ENCODE measurements at regions not wholly inside any gene's neighbourhood (a gene's known extent, or its start where the extent isn't known, plus 50 kb on each side); places are given as distances from the start of the nearest gene placed in this dataset.
A peak's percentile ranks its signal among the peaks of the same experiment; 100 is the strongest.

DNA sequence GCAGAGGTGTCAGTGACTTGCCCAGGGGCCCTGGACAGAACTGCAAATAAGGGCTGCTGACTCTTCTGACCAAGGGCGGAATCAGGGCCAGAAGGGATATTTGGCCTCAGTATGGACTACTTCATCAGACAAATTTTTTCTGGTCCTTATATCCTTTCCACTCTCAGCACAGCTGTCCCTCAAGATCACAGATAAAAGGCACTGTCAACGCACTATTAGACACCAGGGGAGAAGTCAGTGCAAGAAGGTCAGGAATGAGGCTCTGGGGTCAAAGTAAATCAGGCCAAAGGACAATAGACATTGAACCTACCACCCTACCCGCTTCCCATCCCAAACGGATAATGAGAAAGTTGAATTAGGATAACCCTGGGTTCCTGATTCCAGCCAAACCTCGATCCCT lies 657.6 kb downstream of the UQCRFS1 start (continued):
- TF ChIP-seq, protein P1, sequence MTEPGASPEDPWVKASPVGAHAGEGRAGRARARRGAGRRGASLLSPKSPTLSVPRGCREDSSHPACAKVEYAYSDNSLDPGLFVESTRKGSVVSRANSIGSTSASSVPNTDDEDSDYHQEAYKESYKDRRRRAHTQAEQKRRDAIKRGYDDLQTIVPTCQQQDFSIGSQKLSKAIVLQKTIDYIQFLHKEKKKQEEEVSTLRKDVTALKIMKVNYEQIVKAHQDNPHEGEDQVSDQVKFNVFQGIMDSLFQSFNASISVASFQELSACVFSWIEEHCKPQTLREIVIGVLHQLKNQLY (CRISPR knock-in tag; IDR thresholded peaks at IDR 0.05) = no peak
- no peak for TF ChIP-seq ZNF416 (CRISPR knock-in tag; IDR thresholded peaks at IDR 0.05)
- TF ChIP-seq, protein P2, sequence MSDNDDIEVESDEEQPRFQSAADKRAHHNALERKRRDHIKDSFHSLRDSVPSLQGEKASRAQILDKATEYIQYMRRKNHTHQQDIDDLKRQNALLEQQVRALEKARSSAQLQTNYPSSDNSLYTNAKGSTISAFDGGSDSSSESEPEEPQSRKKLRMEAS (CRISPR knock-in tag; IDR thresholded peaks at IDR 0.05) = no peak
- no peak for TF ChIP-seq NR2C2 (CRISPR knock-in tag; IDR thresholded peaks at IDR 0.05)
- TF ChIP-seq TEAD4 (CRISPR knock-in tag; IDR thresholded peaks at IDR 0.05) = no peak
- TF ChIP-seq ZNF396 (CRISPR knock-in tag; IDR thresholded peaks at IDR 0.05; ENCODE audit: borderline replicate concordance) = no peak
- TF ChIP-seq, protein P3, sequence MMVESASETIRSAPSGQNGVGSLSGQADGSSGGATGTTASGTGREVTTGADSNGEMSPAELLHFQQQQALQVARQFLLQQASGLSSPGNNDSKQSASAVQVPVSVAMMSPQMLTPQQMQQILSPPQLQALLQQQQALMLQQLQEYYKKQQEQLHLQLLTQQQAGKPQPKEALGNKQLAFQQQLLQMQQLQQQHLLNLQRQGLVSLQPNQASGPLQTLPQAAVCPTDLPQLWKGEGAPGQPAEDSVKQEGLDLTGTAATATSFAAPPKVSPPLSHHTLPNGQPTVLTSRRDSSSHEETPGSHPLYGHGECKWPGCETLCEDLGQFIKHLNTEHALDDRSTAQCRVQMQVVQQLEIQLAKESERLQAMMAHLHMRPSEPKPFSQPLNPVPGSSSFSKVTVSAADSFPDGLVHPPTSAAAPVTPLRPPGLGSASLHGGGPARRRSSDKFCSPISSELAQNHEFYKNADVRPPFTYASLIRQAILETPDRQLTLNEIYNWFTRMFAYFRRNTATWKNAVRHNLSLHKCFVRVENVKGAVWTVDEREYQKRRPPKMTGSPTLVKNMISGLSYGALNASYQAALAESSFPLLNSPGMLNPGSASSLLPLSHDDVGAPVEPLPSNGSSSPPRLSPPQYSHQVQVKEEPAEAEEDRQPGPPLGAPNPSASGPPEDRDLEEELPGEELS (CRISPR knock-in tag; IDR thresholded peaks at IDR 0.05) = no peak
- no peak for TF ChIP-seq ZNF423 (CRISPR knock-in tag; IDR thresholded peaks at IDR 0.05)
- no peak for TF ChIP-seq SP1 (CRISPR knock-in tag; conservative IDR thresholded peaks at IDR 0.05)
- no peak for TF ChIP-seq IRF2 (CRISPR knock-in tag; IDR thresholded peaks at IDR 0.05; ENCODE audit: borderline replicate concordance, low read depth)

DNA sequence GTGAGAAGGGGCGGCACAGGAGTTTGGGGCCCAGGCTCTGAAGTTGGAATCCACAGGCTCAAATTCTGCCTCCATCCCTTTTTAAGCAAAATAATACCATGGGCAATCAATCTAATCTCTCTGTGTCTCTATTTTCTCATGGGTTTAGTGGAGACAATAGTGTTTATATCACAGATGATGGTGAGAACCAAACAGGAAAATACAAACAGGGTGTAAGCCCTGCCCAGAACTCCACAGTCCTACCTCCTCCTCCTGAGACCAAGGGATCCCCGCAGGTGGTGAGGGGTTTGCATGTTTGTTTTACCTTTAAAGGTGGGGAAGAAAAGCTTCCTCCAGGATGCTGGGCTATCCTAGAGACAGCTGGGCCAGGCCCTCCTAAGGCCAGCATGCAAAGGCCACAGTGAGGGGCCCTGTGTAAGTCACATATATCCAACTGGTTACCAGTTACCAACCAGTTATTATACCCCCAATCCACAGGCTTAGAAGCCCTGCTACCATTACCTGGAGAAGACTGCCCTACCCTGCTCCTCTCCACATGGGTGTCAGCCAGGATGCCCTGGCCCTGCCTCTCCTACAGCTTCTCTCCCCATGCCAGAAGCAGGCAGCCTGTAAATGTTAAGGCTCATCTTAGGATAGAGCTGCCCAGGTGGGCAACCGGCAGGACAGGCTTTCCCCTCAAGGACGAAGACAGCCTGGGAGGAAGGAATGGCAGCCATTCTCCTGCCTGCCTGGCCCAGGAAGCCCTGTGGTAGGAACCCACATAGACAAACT lies 658.4 kb downstream of the UQCRFS1 start:
- Mint-ChIP-seq H3K4me1 (peaks cover 11% of the 10 kb centered on the region), H3K9me3 (no peaks in the 10 kb centered on the region), H3K4me3 (no peak overlapping the region), H3K27me3 (ENCODE audit: low read depth) (no peaks in the 10 kb centered on the region), H3K27ac (no peak overlapping the region), H3K36me3 (no peaks in the 10 kb centered on the region)
- DNase-seq (ENCODE audit: low spot score) (no peak), ATAC-seq (peak; percentile 22; the same call in 1 of the 2 replicates)
- TF ChIP-seq GABPB1 (CRISPR knock-in tag; IDR thresholded peaks at IDR 0.05) (no peak), TCF7 (CRISPR knock-in tag; IDR thresholded peaks at IDR 0.05; ENCODE audit: low read depth) (no peak)
- TF ChIP-seq, protein P4, sequence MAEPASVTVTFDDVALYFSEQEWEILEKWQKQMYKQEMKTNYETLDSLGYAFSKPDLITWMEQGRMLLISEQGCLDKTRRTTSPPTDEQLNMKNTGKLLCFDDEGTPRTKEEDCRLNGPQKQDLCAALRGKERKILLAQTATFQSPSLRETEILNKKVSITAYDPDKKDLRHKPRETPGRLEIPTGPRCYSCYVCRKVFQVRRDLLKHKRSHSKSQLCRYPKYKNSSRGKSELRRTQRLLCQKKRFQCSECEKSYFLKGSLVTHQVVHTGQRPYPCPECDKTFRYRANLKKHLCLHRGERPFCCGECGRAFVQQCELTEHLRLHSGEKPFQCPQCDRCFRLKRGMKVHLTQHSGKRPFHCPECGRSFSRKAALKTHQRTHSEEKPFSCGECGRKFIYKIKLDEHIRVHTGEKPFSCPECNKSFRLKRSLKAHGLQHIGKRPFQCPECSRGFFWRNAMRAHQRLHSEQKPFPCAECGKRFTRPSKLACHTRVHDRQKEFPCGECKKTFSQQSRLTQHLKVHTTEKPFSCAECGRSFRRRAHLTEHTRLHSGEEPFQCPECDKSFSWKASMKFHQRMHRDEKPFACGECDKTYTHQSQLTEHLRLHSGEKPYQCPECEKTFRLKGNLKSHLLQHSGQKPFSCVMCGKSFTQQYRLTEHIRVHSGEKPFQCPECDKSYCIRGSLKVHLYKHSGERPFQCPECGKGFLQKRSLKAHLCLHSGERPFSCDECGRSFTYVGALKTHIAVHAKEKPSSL (CRISPR knock-in tag; conservative IDR thresholded peaks at IDR 0.05) = no peak
- POLR2A ChIA-PET = no interaction called here
- CTCF ChIA-PET = interaction anchor here (0.8 kb wide), 1 partner anchor 86 kb away, joined by 3 read pairs; no protein-coding TSS in a partner anchor

DNA sequence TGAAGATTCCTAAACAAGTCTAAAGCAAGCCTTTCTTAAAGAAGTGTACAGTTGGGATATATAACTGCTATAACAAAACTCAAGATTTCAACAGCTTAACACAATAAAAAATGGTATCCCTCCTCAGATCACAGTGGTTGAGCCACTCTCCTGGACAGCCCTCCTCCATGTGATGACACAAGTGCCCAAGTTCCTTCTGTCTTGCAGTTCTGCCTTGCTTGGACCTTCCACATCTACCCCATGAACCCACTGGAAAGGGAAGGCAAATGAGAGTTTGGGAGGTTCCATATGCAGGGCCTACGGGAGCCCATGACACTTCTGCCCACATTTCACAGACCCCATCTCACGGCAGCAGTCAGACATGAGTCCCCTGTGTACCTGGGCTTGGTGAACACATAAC lies 659.2 kb downstream of the UQCRFS1 start:
- no peaks in the 10 kb centered on the region for H3K36me3 Mint-ChIP-seq
- DNase-seq (ENCODE audit: low spot score) (no peak), ATAC-seq (no peak)
- no peaks in the 10 kb centered on the region for H3K27me3 Mint-ChIP-seq (ENCODE audit: low read depth)
- TF ChIP-seq MXD4 (CRISPR knock-in tag; IDR thresholded peaks at IDR 0.05; ENCODE audit: borderline replicate concordance) (no peak), RELA (CRISPR knock-in tag; IDR thresholded peaks at IDR 0.05; ENCODE audit: borderline replicate concordance) (no peak), NR1H2 (CRISPR knock-in tag; IDR thresholded peaks at IDR 0.05) (no peak), ZNF219 (CRISPR knock-in tag; IDR thresholded peaks at IDR 0.05; ENCODE audit: borderline replicate concordance) (no peak)
- ChIA-PET POLR2A (no interaction called here), CTCF (interaction anchor here (1.0 kb wide), 1 partner anchor 8 kb away, joined by 4 read pairs; no protein-coding TSS in a partner anchor)
- no peaks in the 10 kb centered on the region for H3K9me3 Mint-ChIP-seq
- no peak overlapping the region for H3K4me3 Mint-ChIP-seq
- H3K4me1 Mint-ChIP-seq = peaks cover 11% of the 10 kb centered on the region
- H3K27ac Mint-ChIP-seq = no peak overlapping the region

All from WTC11 (cell line).